Choroid plexus epithelial cell (primary cell): ENCODE measurements at regions not wholly inside any gene's neighbourhood (a gene's known extent, or its start where the extent isn't known, plus 50 kb on each side); places are given as distances from the start of the nearest gene placed in this dataset.

Experiments used
- DNase-seq: peaks from one replicate; pipeline ENCODE4 v3.0.0-alpha.2; 2010; ENCODE audit warnings: low read depth
- H3K4me3 ChIP-seq: 2 replicates; pipeline ENCODE4 v1.5.1; 2011; ENCODE audit warnings: low read depth, mild to moderate bottlenecking, control low read depth, low read length, moderate library complexity
- TF ChIP-seq, protein P1 (sequence below): conservative IDR thresholded peaks from 2 replicates; pipeline ENCODE4 v1.5.1; 2011; ENCODE audit warnings: low read depth, mild to moderate bottlenecking, control low read depth, inconsistent platforms, low read length, moderate library complexity

- no peak for DNase-seq
- TF ChIP-seq, protein P1, sequence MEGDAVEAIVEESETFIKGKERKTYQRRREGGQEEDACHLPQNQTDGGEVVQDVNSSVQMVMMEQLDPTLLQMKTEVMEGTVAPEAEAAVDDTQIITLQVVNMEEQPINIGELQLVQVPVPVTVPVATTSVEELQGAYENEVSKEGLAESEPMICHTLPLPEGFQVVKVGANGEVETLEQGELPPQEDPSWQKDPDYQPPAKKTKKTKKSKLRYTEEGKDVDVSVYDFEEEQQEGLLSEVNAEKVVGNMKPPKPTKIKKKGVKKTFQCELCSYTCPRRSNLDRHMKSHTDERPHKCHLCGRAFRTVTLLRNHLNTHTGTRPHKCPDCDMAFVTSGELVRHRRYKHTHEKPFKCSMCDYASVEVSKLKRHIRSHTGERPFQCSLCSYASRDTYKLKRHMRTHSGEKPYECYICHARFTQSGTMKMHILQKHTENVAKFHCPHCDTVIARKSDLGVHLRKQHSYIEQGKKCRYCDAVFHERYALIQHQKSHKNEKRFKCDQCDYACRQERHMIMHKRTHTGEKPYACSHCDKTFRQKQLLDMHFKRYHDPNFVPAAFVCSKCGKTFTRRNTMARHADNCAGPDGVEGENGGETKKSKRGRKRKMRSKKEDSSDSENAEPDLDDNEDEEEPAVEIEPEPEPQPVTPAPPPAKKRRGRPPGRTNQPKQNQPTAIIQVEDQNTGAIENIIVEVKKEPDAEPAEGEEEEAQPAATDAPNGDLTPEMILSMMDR: no peak
- no peak overlapping the region for H3K4me3 ChIP-seq
Observed at GRCh38 chr10:28903063-28903462, 225.7 kb downstream of the BAMBI start.

DNA sequence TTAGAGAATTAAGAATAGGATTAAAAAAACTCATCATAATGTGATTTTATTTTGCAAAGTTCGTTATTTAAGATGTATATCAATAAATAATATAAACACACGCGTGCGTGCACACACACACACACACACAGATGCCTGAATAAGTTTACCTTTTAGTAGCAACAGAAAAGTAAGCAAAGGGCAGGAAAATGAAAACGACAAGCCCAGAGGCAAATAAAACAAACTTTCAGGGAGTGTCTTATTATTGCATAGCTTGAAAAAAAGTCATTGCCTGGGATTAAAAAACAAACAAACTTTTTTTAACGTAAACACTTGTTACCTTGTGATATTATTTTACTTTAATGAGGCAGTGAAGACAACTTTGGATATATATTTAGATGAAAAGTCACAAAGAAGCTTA is 226.4 kb downstream of the BAMBI start:
- no peak overlapping the region for H3K4me3 ChIP-seq
- no peak for DNase-seq
- TF ChIP-seq, protein P1: no peak

DNA sequence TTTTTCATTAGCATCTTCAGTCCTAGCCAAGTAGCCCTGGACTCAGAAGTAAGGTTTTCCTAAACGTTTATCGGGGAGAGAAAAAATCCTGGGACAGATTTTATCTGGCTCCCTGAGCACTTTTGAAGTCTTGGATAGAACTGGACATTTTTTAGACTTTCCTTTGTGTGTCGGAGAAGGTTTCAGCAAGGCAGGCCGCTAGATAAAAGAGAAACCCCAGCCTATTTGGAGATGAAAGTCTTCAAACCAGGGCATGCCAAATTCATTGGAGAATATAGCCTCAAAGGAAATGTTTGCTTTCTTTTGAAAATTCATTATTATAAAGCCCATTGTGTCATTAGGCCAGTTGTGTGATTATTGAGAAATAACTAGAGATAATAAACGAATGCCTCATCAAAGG is 228.1 kb downstream of the BAMBI start:
- DNase-seq: no peak
- TF ChIP-seq, protein P1: no peak
- no peak overlapping the region for H3K4me3 ChIP-seq

- no peak overlapping the region for H3K4me3 ChIP-seq
- TF ChIP-seq, protein P1: no peak
- no peak for DNase-seq
Observed at GRCh38 chr10:28906011-28906411, 228.7 kb downstream of the BAMBI start.

DNA sequence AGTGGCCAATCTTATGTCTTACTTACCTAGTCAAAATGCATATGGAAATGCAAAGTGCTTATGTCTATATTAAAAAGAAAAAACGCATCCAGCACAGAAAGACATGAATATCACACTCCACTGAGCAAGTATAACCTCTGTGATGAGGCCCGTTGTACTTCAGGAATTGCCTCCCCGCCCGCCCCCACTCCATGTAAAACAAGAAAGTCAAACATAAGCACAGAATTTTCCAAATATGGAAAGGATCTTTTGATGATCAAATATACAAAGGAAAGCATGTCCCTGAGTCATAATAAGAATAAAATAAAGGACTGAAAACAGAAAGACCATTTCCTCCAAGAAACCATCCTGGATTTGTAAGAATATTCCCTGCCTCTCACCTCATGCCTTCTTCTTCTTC is 229.1 kb downstream of the BAMBI start:
- DNase-seq: no peak
- H3K4me3 ChIP-seq: no peak overlapping the region
- TF ChIP-seq, protein P1: no peak

GRCh38 chr10:28906934-28907333 is 229.6 kb downstream of the BAMBI start:
- H3K4me3 ChIP-seq: no peak overlapping the region
- peak; percentile 43 for DNase-seq
- TF ChIP-seq, protein P1: no peak

DNA sequence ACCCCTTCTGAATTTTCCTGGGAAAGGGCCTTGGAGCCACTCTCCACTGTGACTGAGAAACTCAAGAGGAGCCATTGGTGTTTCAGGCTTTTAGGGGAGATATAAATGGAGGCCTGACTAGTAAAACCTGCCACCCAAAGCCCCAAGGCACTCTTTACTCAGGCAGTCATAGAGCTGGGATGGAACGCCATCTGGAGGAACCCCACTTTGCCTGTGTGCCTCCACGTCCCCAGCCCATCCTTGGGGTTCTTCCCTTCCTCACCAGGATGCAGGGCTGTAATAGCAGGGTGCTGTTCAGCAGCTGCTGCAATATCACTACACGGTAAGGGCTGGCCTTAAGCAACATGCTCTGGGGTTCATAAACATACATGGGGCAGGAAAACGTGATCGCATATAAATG is 232.6 kb downstream of the BAMBI start:
- TF ChIP-seq, protein P1: no peak
- H3K4me3 ChIP-seq: no peak overlapping the region
- no peak for DNase-seq
